ENCODE measurements at regions not wholly inside any gene's neighbourhood (a gene's known extent, or its start where the extent isn't known, plus 50 kb on each side); places are given as distances from the start of the nearest gene placed in this dataset.
"Not testable (repeated sequence)": the region's sequence is repeated elsewhere in the genome, so short reads cannot be mapped to it uniquely, and the experiment has no call there.

- DNase-seq = no peak
These were observed 492.3 kb downstream of the NYAP2 start for GRCh38 chr2:225891771-225892170.

GRCh38 chr2:225891013-225891412, 491.5 kb downstream of the NYAP2 start:
- no peak for DNase-seq

GRCh38 chr2:225889452-225889851, 489.9 kb downstream of the NYAP2 start:
- peak in 1 of 2 donors; percentile 34 for DNase-seq

GRCh38 chr2:225867071-225867470, 467.6 kb downstream of the NYAP2 start:
- no peak for DNase-seq

GRCh38 chr2:225865468-225865867, 466.0 kb downstream of the NYAP2 start:
- DNase-seq = no peak

GRCh38 chr2:225864394-225864793, 464.9 kb downstream of the NYAP2 start:
- no peak for DNase-seq

GRCh38 chr2:225842939-225843338, 443.4 kb downstream of the NYAP2 start:
- no peak for DNase-seq

- no peak for DNase-seq
These were observed 441.8 kb downstream of the NYAP2 start for GRCh38 chr2:225841314-225841713.

- no peak for DNase-seq
These were observed 437.8 kb downstream of the NYAP2 start for GRCh38 chr2:225837328-225837727.

- no peak for DNase-seq
These were observed 425.4 kb downstream of the NYAP2 start for GRCh38 chr2:225824748-225825449.

- DNase-seq = no peak
These were observed 421.8 kb downstream of the NYAP2 start for GRCh38 chr2:225821351-225821750.

- no peak for DNase-seq
These were observed 421.3 kb downstream of the NYAP2 start for GRCh38 chr2:225820826-225821225.

GRCh38 chr2:225814554-225814953, 415.0 kb downstream of the NYAP2 start:
- DNase-seq = no peak

GRCh38 chr2:225806105-225806504, 406.6 kb downstream of the NYAP2 start:
- DNase-seq = no peak

GRCh38 chr2:225802076-225802475, 402.6 kb downstream of the NYAP2 start:
- DNase-seq = not testable (repeated sequence)

GRCh38 chr2:225797394-225797793, 397.9 kb downstream of the NYAP2 start:
- no peak for DNase-seq

- no peak for DNase-seq
These were observed 395.3 kb downstream of the NYAP2 start for GRCh38 chr2:225794652-225795400.

GRCh38 chr2:225793736-225794550, 394.4 kb downstream of the NYAP2 start:
- no peak for DNase-seq

- DNase-seq = no peak
These were observed 389.1 kb downstream of the NYAP2 start for GRCh38 chr2:225788571-225789094.

GRCh38 chr2:225787497-225787896, 388.0 kb downstream of the NYAP2 start:
- DNase-seq = no peak

GRCh38 chr2:225781991-225782390, 382.5 kb downstream of the NYAP2 start:
- no peak for DNase-seq

GRCh38 chr2:225781145-225781544, 381.6 kb downstream of the NYAP2 start:
- DNase-seq = no peak

- no peak for DNase-seq
These were observed 380.3 kb downstream of the NYAP2 start for GRCh38 chr2:225779829-225780228.

Data from CD4-positive, alpha-beta T cell treated with Interleukin-4 for 1 hour (primary cell).